ENCODE measurements at regions not wholly inside any gene's neighbourhood (a gene's known extent, or its start where the extent isn't known, plus 50 kb on each side); places are given as distances from the start of the nearest gene placed in this dataset.

- H4K20me1 ChIP-seq (replicated peaks in 1 of 2; ENCODE audit: control insufficient read depth in 1 of 2, insufficient read depth in 2 of 2, low read length in 2 of 2): no peaks in the 10 kb centered on the region
- no peak overlapping the region for H2BK15ac ChIP-seq (ENCODE audit: low read length)
- no peaks in the 10 kb centered on the region for H3K36me3 ChIP-seq (ENCODE audit: control insufficient read depth in 2 of 4, insufficient read depth in 4 of 4, low read length in 3 of 4)
- DNase-seq (ENCODE audit: low read depth in 1 of 2, low spot score in 2 of 2): no peak
- no peak overlapping the region for H2BK5ac ChIP-seq (ENCODE audit: low read depth, low read length)
- H3K14ac ChIP-seq (ENCODE audit: insufficient read length): no peak overlapping the region
- H2BK120ac ChIP-seq (replicated peaks; ENCODE audit: low read depth, low read length): no peak overlapping the region
- no peaks in the 10 kb centered on the region for H3K9me3 ChIP-seq (ENCODE audit: insufficient read depth in 2 of 2, low read depth in 1 of 2, low read length in 1 of 2)
- H3K27me3 ChIP-seq (replicated peaks in 1 of 4; ENCODE audit: control insufficient read depth in 3 of 4, extremely low read depth in 1 of 4, insufficient read depth in 3 of 4, low read length in 3 of 4): no peaks in the 10 kb centered on the region
- no peaks in the 10 kb centered on the region for H3K79me2 ChIP-seq (ENCODE audit: control insufficient read depth in 1 of 2, insufficient read depth in 2 of 2, low read length in 2 of 2)
- ChIA-PET CTCF (ENCODE audit: partially characterized antibody) (no interaction called here), POLR2A (ENCODE audit: partially characterized antibody) (no interaction called here)
- no peak for TF ChIP-seq TEAD4 (IDR thresholded peaks at IDR 0.05; ENCODE audit: low read depth, low read length)
- no peak for TF ChIP-seq BRCA1 (IDR thresholded peaks at IDR 0.05; ENCODE audit: low read depth, low read length)
- TF ChIP-seq YY1 (IDR thresholded peaks at IDR 0.05; ENCODE audit: low read depth, low read length): no peak
- TF ChIP-seq KDM5A (IDR thresholded peaks at IDR 0.05; ENCODE audit: low read length): no peak
- no peak for TF ChIP-seq SP4 (IDR thresholded peaks at IDR 0.05; ENCODE audit: low read length)
- no peak for TF ChIP-seq ATF3 (IDR thresholded peaks at IDR 0.05; ENCODE audit: insufficient read depth, low read depth, low read length)
- TF ChIP-seq CHD1 (IDR thresholded peaks at IDR 0.05; ENCODE audit: low read depth, low read length): no peak
- H4K8ac ChIP-seq (ENCODE audit: extremely low read depth, insufficient read depth, low read length): no peak overlapping the region
- peaks cover 0 to 5% (median 0%) of the 10 kb centered on the region in 4 experiments; a peak in 2 of 7 replicates for H3K4me1 ChIP-seq (replicated peaks in 1 of 4; ENCODE audit: control insufficient read depth in 3 of 4, insufficient read depth in 4 of 4, low read length in 3 of 4)
- no peak overlapping the region for H3K23ac ChIP-seq (ENCODE audit: insufficient read length)
- no peak overlapping the region for H4K91ac ChIP-seq (replicated peaks; ENCODE audit: insufficient read length, low read length)
- no peak overlapping the region for H3K27ac ChIP-seq (ENCODE audit: low read depth, low read length)
- H3K4me2 ChIP-seq (ENCODE audit: insufficient read depth in 1 of 2, low read depth in 2 of 2, low read length in 2 of 2): no peak overlapping the region
- no peak overlapping the region for H2BK20ac ChIP-seq (ENCODE audit: low read length)
- H4K5ac ChIP-seq (ENCODE audit: insufficient read length, low read depth, low read length): no peak overlapping the region
- no peak overlapping the region for H3K56ac ChIP-seq (replicated peaks; ENCODE audit: insufficient read length, low read depth, low read length)
- WGBS, 2 experiments (ENCODE audit: extremely low coverage in 1 of 2, insufficient coverage in 1 of 2, insufficient read length in 1 of 2, insufficient replicate concordance in 2 of 2, low coverage in 1 of 2, low lambda C conversion rate in 2 of 2, missing lambda C conversion rate in 1 of 2): 92% methylated on average over 6 of the region's 6 CpGs; no CpG with 5 or more reads in 1 of the 2 experiments
- H3K4ac ChIP-seq (replicated peaks; ENCODE audit: insufficient read length, low read depth, low read length): no peak overlapping the region
- H2AK5ac ChIP-seq (ENCODE audit: low read depth, low read length): no peak overlapping the region
- H3K79me1 ChIP-seq (ENCODE audit: low read depth, low read length): no peaks in the 10 kb centered on the region
- H2BK12ac ChIP-seq (ENCODE audit: low read depth, low read length): no peak overlapping the region
- no peak overlapping the region for H2AFZ ChIP-seq (ENCODE audit: low read length)
- no peak overlapping the region for H3K4me3 ChIP-seq (ENCODE audit: extremely low read depth in 1 of 4, insufficient read depth in 2 of 4, low read depth in 3 of 4, low read length in 4 of 4)
- H3K18ac ChIP-seq (ENCODE audit: extremely low read depth, low read length): no peak overlapping the region
- H3K23me2 ChIP-seq (ENCODE audit: low read depth, low read length): no peaks in the 10 kb centered on the region
- no peak overlapping the region for H3K9ac ChIP-seq (replicated peaks in 1 of 4; ENCODE audit: extremely low read depth in 1 of 4, low read depth in 3 of 4, low read length in 3 of 4)
- no peak for FAIRE-seq
Measured at GRCh38 chr10:108319434-108320222, 1155.1 kb upstream of the SORCS1 start.
